ENCODE measurements at regions not wholly inside any gene's neighbourhood (a gene's known extent, or its start where the extent isn't known, plus 50 kb on each side); places are given as distances from the start of the nearest gene placed in this dataset.

GRCh38 chr1:218027152-218027551 is 257.9 kb upstream of the RRP15 start:
- Mint-ChIP-seq H3K4me1 (no peaks in the 10 kb centered on the region), H3K27ac (no peak overlapping the region), H3K9me3 (peaks cover 0 to 34% (median 6%) of the 10 kb centered on the region in 7 donors), H3K36me3 (no peaks in the 10 kb centered on the region), H3K27me3 (no peaks in the 10 kb centered on the region), H3K4me3 (no peak overlapping the region)
- no peak for ATAC-seq (ENCODE audit: low read depth in 2 of 2)
- Histone ChIP-seq H3K4me3 (ENCODE audit: low read depth, low read length) (no peak overlapping the region), H3K27me3 (ENCODE audit: control insufficient read depth, insufficient read depth, low read length) (no peaks in the 10 kb centered on the region), H3K9me3 (ENCODE audit: control insufficient read depth in 2 of 2, low read length in 2 of 2) (peaks cover 0 to 1% of the 10 kb centered on the region in 2 experiments), H3K27ac (ENCODE audit: insufficient read depth, low read length, poor library complexity, severe bottlenecking) (no peak overlapping the region), H3K36me3 (ENCODE audit: control insufficient read depth, insufficient read depth, low read length) (no peaks in the 10 kb centered on the region), H3K4me1 (ENCODE audit: control insufficient read depth, insufficient read depth, low read length, poor library complexity, severe bottlenecking) (no peaks in the 10 kb centered on the region)
- no peak for DNase-seq

- Histone ChIP-seq H3K36me3 (ENCODE audit: control insufficient read depth, insufficient read depth, low read length) (no peaks in the 10 kb centered on the region), H3K4me3 (ENCODE audit: low read depth, low read length) (no peak overlapping the region), H3K9me3 (ENCODE audit: control insufficient read depth in 2 of 2, low read length in 2 of 2) (no peaks in the 10 kb centered on the region), H3K27me3 (ENCODE audit: control insufficient read depth, insufficient read depth, low read length) (no peaks in the 10 kb centered on the region), H3K27ac (ENCODE audit: insufficient read depth, low read length, poor library complexity, severe bottlenecking) (no peak overlapping the region), H3K4me1 (ENCODE audit: control insufficient read depth, insufficient read depth, low read length, poor library complexity, severe bottlenecking) (no peaks in the 10 kb centered on the region)
- Mint-ChIP-seq H3K9me3 (peaks cover 0 to 12% (median 0%) of the 10 kb centered on the region in 7 donors), H3K4me3 (no peak overlapping the region), H3K36me3 (no peaks in the 10 kb centered on the region), H3K27ac (no peak overlapping the region), H3K27me3 (no peaks in the 10 kb centered on the region), H3K4me1 (no peaks in the 10 kb centered on the region)
- no peak for DNase-seq
- no peak for ATAC-seq (ENCODE audit: low read depth in 2 of 2)
Observed at GRCh38 chr1:218030846-218031245, 254.2 kb upstream of the RRP15 start.

DNA sequence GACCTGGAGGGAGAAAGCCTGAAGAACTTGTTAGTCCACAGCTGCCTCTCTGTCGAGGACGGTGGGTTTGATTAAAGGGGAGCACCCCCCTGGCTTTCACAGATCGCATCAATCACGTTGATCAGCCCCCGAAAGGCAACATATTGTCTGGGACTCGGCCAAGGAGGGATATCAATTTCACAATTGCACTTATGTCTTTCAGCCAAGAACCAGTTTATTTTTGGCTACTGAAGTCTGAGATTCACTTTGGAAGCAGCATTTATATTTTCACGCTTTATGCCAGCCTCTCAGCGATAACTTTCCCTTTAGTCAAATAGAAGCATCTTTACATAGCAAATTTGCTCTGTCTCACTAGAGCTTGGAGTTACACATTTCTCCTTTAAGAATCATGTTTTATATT is 253.2 kb upstream of the RRP15 start:
- Histone ChIP-seq H3K4me3 (ENCODE audit: low read depth, low read length) (no peak overlapping the region), H3K27ac (ENCODE audit: insufficient read depth, low read length, poor library complexity, severe bottlenecking) (no peak overlapping the region), H3K9me3 (ENCODE audit: control insufficient read depth in 2 of 2, low read length in 2 of 2) (no peaks in the 10 kb centered on the region), H3K27me3 (ENCODE audit: control insufficient read depth, insufficient read depth, low read length) (no peaks in the 10 kb centered on the region), H3K4me1 (ENCODE audit: control insufficient read depth, insufficient read depth, low read length, poor library complexity, severe bottlenecking) (no peaks in the 10 kb centered on the region), H3K36me3 (ENCODE audit: control insufficient read depth, insufficient read depth, low read length) (no peaks in the 10 kb centered on the region)
- no peak overlapping the region for H3K4me3 Mint-ChIP-seq
- ATAC-seq (ENCODE audit: low read depth in 2 of 2) (no peak), DNase-seq (no peak)
- H3K27ac Mint-ChIP-seq: no peak overlapping the region
- H3K27me3 Mint-ChIP-seq: no peaks in the 10 kb centered on the region
- H3K9me3 Mint-ChIP-seq: peaks cover 0 to 11% (median 0%) of the 10 kb centered on the region in 7 donors
- no peaks in the 10 kb centered on the region for H3K4me1 Mint-ChIP-seq
- no peaks in the 10 kb centered on the region for H3K36me3 Mint-ChIP-seq

DNA sequence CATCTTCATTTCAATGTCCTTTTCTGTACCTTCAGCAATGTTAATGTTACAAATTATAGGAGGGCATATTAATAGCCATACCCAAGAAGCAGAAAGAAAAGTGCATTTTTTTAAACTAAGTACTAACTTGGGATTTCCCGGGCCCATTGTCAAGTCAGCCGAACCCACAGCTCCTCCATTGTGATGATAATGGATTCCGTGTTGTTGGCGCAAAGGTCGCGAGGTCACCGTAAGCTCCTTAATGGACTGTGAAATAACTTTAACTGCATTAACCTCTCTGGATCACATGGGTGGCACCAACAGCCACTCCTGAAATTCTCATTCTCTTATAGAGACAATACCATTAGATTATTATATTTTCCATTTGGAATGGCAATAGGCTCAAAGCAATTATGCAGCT is 250.6 kb upstream of the RRP15 start:
- no peaks in the 10 kb centered on the region for H3K27me3 Mint-ChIP-seq
- no peak for DNase-seq
- Histone ChIP-seq H3K27ac (ENCODE audit: insufficient read depth, low read length, poor library complexity, severe bottlenecking) (no peak overlapping the region), H3K27me3 (ENCODE audit: control insufficient read depth, insufficient read depth, low read length) (no peaks in the 10 kb centered on the region), H3K4me1 (ENCODE audit: control insufficient read depth, insufficient read depth, low read length, poor library complexity, severe bottlenecking) (no peaks in the 10 kb centered on the region), H3K4me3 (ENCODE audit: low read depth, low read length) (no peak overlapping the region), H3K9me3 (ENCODE audit: control insufficient read depth in 2 of 2, low read length in 2 of 2) (no peaks in the 10 kb centered on the region), H3K36me3 (ENCODE audit: control insufficient read depth, insufficient read depth, low read length) (no peaks in the 10 kb centered on the region)
- no peaks in the 10 kb centered on the region for H3K36me3 Mint-ChIP-seq
- no peak overlapping the region for H3K27ac Mint-ChIP-seq
- no peaks in the 10 kb centered on the region for H3K4me1 Mint-ChIP-seq
- no peak overlapping the region for H3K4me3 Mint-ChIP-seq
- H3K9me3 Mint-ChIP-seq: peaks cover 0 to 10% (median 1%) of the 10 kb centered on the region in 7 donors
- ATAC-seq (ENCODE audit: low read depth in 2 of 2): no peak

DNA sequence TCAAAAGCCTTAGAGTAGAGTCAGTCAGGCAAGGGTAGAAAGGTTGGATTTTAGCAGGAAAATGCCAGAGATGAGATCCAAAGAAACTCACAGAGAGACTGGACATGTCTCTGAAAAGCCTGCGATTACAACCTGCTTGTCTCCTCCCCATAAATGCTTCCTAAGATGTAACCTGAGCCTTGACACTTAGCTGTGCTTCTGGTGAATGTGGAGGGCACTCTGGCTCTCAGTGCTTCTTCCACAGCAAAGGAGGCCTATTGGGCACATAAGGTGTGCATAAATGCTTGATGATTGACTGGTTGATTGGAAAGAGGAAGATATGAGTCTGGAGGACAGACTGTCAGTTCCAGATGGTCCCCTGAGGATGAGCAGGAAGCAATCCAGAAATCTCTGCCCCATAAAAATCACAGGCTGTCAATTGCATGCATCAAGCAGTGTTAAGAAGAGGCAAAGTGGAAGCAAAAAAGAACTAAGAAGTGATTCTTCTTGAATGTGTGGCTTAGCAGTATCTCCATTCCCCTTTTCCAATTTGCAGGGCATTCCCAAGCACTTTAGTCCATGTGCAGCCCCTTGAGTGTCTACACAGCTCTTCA is 236.2 kb upstream of the RRP15 start:
- H3K36me3 Mint-ChIP-seq: no peaks in the 10 kb centered on the region
- H3K4me1 Mint-ChIP-seq: no peaks in the 10 kb centered on the region
- H3K9me3 ChIP-seq (ENCODE audit: control insufficient read depth in 2 of 2, low read length in 2 of 2): no peaks in the 10 kb centered on the region
- no peak overlapping the region for H3K27ac ChIP-seq (ENCODE audit: insufficient read depth, low read length, poor library complexity, severe bottlenecking)
- H3K4me3 ChIP-seq (ENCODE audit: low read depth, low read length): no peak overlapping the region
- H3K4me3 Mint-ChIP-seq: no peak overlapping the region
- H3K4me1 ChIP-seq (ENCODE audit: control insufficient read depth, insufficient read depth, low read length, poor library complexity, severe bottlenecking): no peaks in the 10 kb centered on the region
- H3K27me3 Mint-ChIP-seq: no peaks in the 10 kb centered on the region
- no peaks in the 10 kb centered on the region for H3K36me3 ChIP-seq (ENCODE audit: control insufficient read depth, insufficient read depth, low read length)
- no peak for DNase-seq
- no peak for ATAC-seq (ENCODE audit: low read depth in 2 of 2)
- H3K9me3 Mint-ChIP-seq: peaks cover 0 to 4% (median 2%) of the 10 kb centered on the region in 7 donors
- no peak overlapping the region for H3K27ac Mint-ChIP-seq
- H3K27me3 ChIP-seq (ENCODE audit: control insufficient read depth, insufficient read depth, low read length): no peaks in the 10 kb centered on the region

GRCh38 chr1:218049641-218050040 is 235.5 kb upstream of the RRP15 start:
- no peak for DNase-seq
- ATAC-seq (ENCODE audit: low read depth in 2 of 2): no peak
- H3K4me3 Mint-ChIP-seq: no peak overlapping the region

DNA sequence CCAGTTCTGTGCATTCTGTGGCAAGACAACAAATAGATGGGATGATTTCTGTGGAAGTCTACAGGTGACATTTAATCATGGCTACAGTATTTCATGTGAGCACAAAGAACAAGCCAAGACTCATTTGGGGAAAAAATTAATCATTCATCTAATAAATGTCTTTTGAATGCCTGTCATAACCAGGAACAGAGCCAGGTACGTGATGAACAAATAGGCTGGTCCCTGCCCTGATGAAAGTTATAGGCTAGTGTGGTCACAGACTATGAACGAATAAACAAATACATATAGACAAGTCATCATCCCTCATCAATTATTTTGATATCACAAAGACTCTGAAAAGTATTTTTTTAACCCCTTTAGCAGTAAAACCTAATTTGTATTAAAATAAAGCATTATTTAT is 226.4 kb upstream of the RRP15 start:
- H3K36me3 ChIP-seq (ENCODE audit: control insufficient read depth, insufficient read depth, low read length): no peaks in the 10 kb centered on the region
- H3K4me3 ChIP-seq (ENCODE audit: low read depth, low read length): no peak overlapping the region
- H3K36me3 Mint-ChIP-seq: no peaks in the 10 kb centered on the region
- no peak overlapping the region for H3K4me3 Mint-ChIP-seq
- H3K27me3 Mint-ChIP-seq: no peaks in the 10 kb centered on the region
- DNase-seq: no peak
- H3K27me3 ChIP-seq (ENCODE audit: control insufficient read depth, insufficient read depth, low read length): no peaks in the 10 kb centered on the region
- ATAC-seq (ENCODE audit: low read depth in 2 of 2): no peak
- H3K9me3 Mint-ChIP-seq: peaks cover 0 to 4% (median 0%) of the 10 kb centered on the region in 7 donors
- no peaks in the 10 kb centered on the region for H3K4me1 Mint-ChIP-seq
- no peak overlapping the region for H3K27ac Mint-ChIP-seq
- H3K9me3 ChIP-seq (ENCODE audit: control insufficient read depth in 2 of 2, low read length in 2 of 2): no peaks in the 10 kb centered on the region
- H3K4me1 ChIP-seq (ENCODE audit: control insufficient read depth, insufficient read depth, low read length, poor library complexity, severe bottlenecking): no peaks in the 10 kb centered on the region
- no peak overlapping the region for H3K27ac ChIP-seq (ENCODE audit: insufficient read depth, low read length, poor library complexity, severe bottlenecking)

More at GRCh38 chr1:218049641-218050040, 235.5 kb upstream of the RRP15 start:
- Histone ChIP-seq H3K9me3 (ENCODE audit: control insufficient read depth in 2 of 2, low read length in 2 of 2) (no peaks in the 10 kb centered on the region), H3K4me1 (ENCODE audit: control insufficient read depth, insufficient read depth, low read length, poor library complexity, severe bottlenecking) (no peaks in the 10 kb centered on the region), H3K27me3 (ENCODE audit: control insufficient read depth, insufficient read depth, low read length) (no peaks in the 10 kb centered on the region), H3K27ac (ENCODE audit: insufficient read depth, low read length, poor library complexity, severe bottlenecking) (no peak overlapping the region), H3K36me3 (ENCODE audit: control insufficient read depth, insufficient read depth, low read length) (no peaks in the 10 kb centered on the region), H3K4me3 (ENCODE audit: low read depth, low read length) (no peak overlapping the region)
- Mint-ChIP-seq H3K4me1 (no peaks in the 10 kb centered on the region), H3K27me3 (no peaks in the 10 kb centered on the region), H3K36me3 (no peaks in the 10 kb centered on the region), H3K27ac (no peak overlapping the region), H3K9me3 (peaks cover 0 to 4% (median 2%) of the 10 kb centered on the region in 7 donors)

GRCh38 chr1:218064426-218064825 is 220.7 kb upstream of the RRP15 start:
- no peaks in the 10 kb centered on the region for H3K36me3 Mint-ChIP-seq
- H3K27ac ChIP-seq (ENCODE audit: insufficient read depth, low read length, poor library complexity, severe bottlenecking): no peak overlapping the region
- H3K27me3 Mint-ChIP-seq: no peaks in the 10 kb centered on the region
- no peaks in the 10 kb centered on the region for H3K27me3 ChIP-seq (ENCODE audit: control insufficient read depth, insufficient read depth, low read length)
- no peak for DNase-seq
- H3K9me3 Mint-ChIP-seq: peaks cover 0 to 10% (median 3%) of the 10 kb centered on the region in 7 donors
- no peaks in the 10 kb centered on the region for H3K4me1 ChIP-seq (ENCODE audit: control insufficient read depth, insufficient read depth, low read length, poor library complexity, severe bottlenecking)
- ATAC-seq (ENCODE audit: low read depth in 2 of 2): no peak
- no peaks in the 10 kb centered on the region for H3K9me3 ChIP-seq (ENCODE audit: control insufficient read depth in 2 of 2, low read length in 2 of 2)
- H3K4me1 Mint-ChIP-seq: no peaks in the 10 kb centered on the region
- no peak overlapping the region for H3K27ac Mint-ChIP-seq
- no peak overlapping the region for H3K4me3 ChIP-seq (ENCODE audit: low read depth, low read length)
- no peaks in the 10 kb centered on the region for H3K36me3 ChIP-seq (ENCODE audit: control insufficient read depth, insufficient read depth, low read length)
- H3K4me3 Mint-ChIP-seq: no peak overlapping the region
